ENCODE measurements at regions not wholly inside any gene's neighbourhood (a gene's known extent, or its start where the extent isn't known, plus 50 kb on each side); places are given as distances from the start of the nearest gene placed in this dataset.
"Not testable (repeated sequence)": the region's sequence is repeated elsewhere in the genome, so short reads cannot be mapped to it uniquely, and the experiment has no call there.

DNA sequence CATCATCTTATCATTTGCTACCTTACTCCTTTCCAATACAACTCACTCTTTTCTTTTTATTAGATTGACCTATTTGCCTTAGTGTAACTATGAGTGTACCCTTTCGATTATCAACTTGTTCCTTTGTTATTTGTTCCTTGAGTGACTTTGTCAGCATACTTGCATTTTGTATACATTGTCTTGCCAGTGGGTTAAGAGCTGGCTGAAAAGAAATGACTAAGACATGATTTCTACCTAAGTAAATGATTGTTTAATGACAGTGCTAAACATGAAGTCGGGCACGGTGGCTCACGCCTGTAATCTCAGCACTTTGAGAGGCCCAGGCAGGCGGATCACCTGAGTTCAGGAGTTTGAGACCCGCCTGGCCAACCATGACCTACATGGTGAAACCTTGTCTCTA is 1042.3 kb downstream of the TBL1XR1 start:
- no peak for DNase-seq

DNA sequence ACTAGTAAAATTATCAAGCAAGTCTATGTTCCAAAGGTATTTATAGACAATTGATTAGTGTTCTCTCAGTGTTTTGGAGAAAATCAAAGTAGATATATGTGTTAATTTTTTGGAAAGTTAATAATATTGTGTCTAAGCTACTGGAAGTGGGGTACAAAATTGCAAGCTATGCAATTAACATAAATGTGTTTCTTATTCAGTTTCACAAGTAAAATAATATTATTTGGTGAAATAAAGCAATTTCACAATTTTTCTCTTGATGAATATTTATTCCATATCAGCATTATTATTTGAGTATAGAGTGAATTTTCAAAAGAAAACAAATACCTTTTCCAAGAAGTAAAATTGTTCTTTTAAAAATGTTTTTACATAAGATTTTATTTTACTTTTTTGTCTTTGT is 1047.7 kb downstream of the TBL1XR1 start:
- no peak for DNase-seq

DNA sequence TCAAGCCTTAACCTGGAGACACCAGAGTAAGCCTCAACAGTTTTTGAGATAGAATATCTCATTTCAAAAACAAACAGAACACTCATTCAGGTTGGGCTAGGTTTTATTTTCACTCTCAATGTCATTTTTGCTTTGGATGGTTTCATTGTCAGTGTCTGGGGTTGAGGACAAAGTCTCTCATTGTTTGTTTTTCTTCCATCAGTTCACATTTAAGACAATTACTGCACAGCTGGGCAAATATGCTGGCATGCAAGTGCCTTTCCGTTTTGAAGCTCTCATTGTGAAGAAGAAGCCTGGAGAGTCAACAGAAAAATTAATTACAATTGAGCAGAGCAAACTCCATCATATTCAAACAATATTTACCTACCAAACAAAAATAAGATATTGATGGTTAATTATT is 1050.0 kb downstream of the TBL1XR1 start:
- no peak for DNase-seq

DNA sequence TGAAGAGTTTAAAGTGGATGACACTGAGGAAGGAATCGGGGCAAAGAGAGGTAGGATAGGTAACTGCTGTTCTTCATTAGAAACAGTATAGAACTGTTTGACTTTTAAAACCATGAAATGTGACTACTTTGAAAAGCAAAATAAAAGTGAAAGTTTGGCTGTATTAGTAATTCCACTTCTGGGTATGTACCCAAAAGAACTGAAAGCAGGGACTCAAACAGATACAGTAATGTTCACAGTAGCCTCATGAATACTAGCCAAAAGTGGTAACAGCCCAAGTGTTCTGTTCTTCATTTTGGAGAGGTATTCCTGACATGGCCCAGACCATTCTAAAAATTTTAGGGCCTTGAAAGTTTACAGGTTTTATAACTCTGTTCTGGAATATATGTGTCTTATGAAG is 1055.4 kb downstream of the TBL1XR1 start:
- DNase-seq = no peak

DNA sequence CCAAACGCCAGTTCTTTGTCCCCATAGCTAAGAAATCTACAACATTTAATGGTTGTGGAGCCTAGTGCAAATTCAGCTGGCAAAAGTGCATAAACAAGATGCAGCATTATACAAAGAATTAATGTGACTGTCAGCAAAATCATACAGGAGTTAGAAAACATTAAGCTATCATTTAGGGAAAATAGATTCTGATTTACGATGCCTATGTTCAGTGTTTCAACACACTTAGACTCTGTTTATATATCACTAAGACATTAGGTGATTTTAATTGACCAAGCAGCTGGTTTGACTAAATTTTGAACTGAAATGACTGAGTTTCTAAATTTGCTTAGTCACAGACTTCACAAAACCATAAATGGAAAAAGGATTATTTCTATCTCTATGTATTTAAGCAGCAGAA is 1076.8 kb downstream of the TBL1XR1 start:
- no peak for DNase-seq

DNA sequence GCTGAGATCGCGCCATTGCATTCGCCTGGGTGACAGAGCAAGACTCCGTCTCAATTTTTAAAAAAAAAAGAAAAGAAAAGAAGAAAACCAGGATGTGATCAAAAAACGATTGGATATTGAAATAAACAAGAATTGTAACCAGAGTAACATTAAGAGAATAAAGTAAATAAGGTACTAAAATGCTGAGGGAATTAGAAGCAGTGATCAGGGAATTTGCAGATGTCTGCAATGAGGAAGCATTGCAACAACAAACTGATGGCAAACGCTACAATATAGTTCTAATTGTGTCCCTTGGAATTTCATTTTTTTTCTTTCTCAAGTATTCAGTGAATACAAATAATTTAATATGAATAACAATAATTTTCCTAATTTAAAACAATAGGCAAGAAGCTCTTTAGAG is 1077.5 kb downstream of the TBL1XR1 start:
- DNase-seq = no peak

DNA sequence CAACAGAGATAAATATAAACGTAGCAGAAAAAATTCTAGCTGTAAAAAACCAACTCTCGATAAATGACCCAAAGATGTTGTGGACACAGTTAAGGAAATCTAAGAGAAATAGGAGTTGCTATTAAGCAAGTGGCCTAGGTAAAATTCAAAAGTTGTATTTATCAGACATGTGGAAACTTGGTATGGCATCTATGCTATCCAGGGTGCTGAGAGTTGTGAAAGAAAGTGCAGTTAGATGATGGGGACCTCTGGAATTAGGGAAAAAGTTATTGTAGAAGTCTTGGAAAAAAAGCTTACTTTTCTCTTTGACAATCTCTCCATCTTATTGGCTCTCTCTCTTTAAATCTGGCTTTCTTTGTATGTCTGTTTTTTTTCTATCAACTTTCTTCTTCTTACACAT is 1090.9 kb downstream of the TBL1XR1 start:
- peak; percentile 1 for DNase-seq

DNA sequence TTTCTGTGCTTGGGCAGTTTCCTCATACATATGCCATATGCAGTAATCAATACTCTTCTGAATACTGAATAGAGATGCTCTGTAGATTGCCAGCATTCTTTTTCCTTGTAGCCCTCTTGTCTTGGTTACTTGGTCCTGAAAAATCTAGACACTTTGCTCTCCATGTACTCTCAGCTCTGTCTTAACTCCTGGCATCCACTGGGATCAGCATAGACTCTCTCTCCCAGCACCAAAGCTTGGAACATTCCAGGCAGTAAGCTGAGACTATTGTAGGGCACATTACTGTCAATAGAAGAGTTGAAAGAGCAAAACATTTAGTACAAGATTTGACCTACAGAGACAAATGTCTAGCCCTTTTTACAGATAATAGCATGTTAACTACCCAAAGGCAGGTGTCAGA is 1100.3 kb downstream of the TBL1XR1 start:
- DNase-seq = no peak

DNA sequence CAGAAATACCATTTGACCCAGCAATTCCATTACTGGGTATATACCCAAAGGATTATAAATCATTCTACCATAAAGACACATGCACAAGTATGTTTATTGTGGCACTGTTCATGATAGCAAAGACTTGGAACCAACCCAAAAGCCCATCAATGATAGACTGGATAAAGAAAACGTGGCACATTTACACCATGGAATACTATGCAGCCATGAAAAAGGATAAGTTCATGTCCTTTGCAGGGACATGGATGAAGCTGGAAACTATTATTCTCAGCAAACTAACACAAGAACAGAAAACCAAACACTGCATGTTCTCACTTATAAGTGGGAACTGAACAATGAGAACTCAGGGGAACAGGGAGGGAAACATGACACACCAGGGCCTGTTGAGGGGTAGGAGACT is 1103.4 kb downstream of the TBL1XR1 start:
- DNase-seq = not testable (repeated sequence)

DNA sequence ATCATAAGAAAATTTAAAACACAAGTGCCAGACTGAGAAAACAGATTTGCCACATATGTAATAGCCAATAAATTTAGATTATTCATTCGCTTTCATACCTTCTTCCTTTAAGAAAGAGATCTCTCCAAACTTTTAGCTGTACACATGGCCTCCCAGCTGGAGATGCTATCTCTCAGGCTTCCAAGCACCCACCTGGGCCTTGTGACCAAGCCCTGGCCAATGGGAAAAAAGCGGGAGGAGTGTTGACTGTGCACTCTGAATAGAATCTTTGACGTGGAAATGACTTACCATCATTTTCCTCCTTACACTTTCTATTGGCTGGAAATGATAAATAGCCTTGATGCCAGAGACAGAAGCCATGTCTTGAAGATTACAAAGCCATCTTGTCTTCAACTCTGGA is 1106.6 kb downstream of the TBL1XR1 start:
- no peak for DNase-seq

DNA sequence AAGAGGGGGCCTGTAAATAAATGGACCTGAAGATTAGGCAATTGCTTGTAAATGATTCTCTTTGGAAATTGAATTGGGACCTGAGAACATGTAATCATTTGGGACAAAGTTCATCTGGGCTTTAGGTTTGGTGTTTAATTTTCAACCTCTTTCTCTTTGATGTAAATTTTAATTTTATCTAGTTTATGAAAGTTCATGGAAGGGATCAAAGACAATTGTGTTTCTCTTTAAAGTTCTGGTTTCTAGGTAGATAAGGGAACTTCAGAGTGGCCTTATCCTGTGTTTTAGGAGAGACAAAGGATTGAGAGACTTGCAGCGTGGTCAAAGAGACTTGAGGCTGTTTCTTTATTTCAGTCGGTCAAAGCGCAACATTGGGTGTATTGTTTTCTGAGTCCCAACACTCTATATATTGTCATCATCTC is 1108.3 kb downstream of the TBL1XR1 start:
- no peak for DNase-seq

DNA sequence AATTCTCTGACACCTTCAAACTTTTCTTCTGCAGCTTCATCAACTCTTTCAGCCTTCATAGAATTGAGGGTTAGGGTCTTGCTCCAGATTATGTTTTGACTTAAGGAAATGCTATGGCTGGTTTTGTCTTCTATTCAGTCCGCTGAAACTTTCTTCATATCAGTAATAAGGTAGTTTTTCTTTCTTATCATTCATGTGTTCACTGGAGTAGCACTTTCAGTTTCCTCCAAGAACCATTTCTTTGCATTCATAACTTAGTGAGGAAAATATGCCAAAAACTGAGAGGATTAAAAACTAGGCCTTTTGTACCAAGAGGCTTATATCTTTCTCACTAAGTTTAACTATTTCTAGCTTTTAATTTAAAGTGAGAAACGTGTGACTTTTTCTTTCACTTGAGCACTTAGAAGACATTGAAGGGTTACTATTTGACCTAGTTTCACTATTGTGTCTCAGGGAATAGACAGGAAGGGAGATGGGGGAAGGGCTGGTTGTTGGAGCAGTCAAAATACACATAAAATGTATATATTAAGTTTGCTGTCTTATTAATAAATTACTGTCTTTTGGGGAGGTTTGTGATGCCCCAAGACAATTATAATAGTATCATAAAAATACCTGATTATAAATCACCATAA is 1110.1 kb downstream of the TBL1XR1 start:
- DNase-seq = no peak

DNA sequence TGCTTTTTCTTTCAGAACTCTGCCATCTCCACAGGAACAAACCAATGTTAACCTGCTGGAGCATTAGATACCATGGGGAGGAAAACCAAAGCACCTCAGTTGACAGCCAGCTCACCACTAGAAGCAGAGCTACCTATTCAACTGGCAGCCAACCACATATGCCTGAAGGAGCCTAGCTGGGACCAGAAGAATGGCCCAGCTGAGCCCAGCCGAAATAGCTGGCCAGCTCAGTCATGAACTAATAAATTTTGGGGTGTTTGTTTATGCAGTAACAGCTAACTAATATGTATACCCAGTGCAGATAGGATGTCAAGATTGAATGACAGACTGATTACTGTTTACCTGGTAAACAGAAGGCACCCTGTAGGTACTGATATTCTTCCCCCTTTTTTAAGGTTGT is 1117.5 kb downstream of the TBL1XR1 start:
- no peak for DNase-seq

DNA sequence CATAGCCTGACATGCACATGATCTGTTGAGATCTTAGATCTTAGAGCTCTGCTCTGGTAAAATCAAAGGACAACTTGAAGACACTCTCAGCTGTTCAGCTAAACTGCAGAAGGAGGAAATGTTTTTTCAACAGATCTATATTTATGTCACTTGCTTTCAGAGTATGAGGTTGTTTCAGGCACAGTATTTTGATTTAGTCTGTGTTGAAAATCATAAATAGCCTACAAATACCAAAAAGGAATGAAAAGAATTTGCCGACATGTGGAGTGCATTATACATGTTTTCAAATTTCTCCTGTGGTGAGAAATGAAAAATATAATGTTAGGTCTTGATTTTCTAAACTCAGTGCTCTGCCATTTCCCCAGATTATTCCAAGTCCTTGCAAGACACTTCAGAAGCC is 1118.4 kb downstream of the TBL1XR1 start:
- DNase-seq = peak; percentile 75

DNA sequence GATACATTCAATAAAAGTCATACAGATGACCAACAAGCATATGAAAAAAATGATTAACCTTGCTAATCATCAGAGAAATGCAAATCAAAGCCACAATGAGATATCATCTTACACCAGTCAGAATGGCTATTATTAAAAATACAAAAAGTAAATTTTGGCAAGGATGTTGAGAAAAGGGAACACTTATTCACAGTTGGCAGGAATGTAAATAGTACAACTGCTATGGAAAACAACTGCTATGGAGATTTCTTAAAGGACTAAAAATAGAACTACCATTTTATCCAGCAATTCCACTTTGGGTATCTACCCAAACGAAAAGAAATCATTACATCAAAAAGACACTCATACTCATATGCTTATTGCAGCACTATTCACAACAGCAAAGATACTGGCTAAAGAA is 1121.8 kb downstream of the TBL1XR1 start:
- DNase-seq = no peak

DNA sequence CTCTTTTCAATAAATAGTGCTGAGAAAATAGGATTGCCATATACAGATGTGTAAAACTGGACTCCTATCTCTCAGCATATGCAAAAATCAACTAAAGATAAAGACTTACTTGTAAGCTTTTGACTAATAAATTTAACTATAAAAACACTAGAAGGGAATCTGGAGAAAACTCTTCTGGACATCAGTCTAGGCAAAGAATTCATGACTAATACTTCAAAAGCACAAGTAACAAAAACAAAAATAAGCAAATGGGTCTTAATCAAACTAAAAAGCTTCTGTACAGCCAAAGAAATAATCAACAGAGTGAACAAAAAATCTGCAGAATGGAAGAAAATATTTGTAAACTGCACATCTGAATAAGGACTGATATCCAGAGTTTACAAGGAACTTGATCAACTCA is 1122.2 kb downstream of the TBL1XR1 start:
- DNase-seq = no peak

DNA sequence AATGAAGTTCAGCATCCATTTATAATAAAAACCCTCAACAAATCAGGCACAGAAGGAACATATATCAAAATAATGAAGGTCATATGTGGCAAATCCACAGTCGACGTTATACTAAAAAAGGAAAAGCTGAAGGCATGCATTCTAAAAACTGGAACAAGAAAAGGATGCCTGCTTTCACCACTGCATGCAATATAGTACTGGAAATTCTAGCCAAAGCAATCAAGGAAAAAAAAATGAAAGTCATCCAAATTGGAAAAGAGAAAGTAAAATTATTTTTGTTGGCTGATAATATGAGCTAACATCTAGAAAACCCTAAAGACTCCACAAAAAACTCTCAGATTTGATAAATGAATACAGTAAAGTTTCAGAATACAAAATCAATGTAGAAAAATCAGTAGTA is 1123.2 kb downstream of the TBL1XR1 start:
- peak; percentile 8 for DNase-seq

DNA sequence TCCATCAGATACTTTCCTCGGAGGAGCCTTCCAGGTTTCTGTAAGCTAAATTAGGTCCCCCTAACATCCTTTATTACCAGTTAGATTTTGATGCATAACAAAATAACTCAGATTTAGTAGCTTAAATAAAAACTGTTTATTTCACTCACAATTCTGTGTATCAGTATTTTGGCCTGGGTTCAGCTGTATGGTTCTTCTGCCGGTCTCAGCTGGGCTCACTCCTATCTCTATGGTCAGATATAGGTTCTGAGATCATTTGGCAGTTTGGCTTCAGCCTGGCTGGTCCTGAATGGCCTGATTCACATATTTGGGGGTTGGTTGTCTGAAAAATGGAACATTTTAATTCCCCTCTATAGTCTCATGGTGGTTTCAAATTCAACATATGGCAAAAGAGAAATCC is 1125.3 kb downstream of the TBL1XR1 start:
- no peak for DNase-seq

DNA sequence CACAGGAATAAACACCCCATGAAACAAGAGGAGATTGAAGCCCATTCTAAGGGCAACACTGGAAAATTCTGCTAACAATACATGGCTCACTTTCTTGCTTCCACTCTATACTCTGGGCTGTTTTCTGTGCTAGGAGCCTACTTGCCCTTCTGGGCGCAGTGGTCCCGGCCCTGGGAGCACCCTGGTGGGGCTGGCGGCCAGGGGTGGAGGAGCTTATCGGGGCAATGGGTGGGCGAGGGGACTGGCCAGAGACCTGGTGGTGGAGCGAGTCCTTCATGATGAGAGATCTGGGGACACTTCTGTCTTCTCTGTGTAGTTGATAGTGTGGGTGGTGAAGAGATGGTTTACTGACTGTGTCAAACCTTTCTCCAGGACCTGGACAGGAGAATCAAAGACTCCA is 1128.5 kb downstream of the TBL1XR1 start:
- DNase-seq = no peak

DNA sequence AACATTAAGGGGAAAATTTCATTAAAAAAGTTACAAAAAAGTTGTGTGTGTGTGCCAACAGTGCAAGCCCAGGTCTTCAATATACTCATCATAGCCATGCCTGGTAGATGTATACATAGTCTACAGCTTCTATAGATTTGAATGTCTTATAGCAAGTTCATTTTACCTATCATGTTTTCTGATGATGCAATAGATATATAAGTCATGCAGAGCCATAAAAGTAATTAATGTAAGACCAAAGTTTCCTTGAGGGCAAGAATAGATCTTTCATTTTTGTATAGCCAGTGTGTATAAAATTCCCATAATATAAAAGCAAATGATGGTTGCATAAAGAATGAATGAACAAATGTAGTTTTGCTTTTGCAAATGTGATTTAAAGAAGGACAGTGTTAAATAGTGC is 1138.4 kb downstream of the TBL1XR1 start:
- no peak for DNase-seq

DNA sequence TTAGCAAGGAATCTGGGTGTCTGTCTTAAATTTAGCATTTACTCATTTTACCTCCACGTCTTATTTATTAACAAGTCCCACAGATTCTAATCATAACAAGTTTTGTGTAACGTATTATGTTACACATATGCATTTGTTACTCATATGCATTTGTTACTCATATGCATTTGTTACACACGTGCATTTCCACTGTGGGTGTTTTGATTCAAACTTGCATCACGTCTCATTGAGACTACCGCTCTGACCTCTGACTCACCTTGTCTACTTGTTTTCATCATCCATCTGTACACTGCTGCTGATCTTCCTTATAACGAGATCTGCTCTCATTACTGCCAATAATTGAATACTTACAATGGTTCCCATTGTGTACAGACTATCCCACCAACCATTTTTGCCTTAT is 1141.4 kb downstream of the TBL1XR1 start:
- peak; percentile 26 for DNase-seq

DNA sequence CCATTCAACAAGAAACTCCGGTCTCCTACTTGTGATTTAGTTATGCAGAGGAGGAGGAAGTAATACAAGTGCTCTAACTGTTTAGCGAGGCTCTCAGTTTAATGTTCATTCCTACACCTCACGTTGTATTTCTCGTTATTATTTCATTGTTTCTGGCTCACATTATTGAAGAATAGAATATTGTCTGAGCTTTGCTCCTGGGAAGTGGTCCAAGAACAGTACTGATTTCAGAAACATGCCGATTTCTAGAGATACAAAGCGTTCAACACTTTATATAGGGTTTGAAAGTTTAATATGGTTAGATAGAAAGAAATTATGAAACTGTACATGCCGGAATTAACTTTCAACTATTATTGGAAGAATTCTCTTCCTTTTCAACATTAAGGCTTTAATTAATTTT is 1145.5 kb downstream of the TBL1XR1 start:
- DNase-seq = no peak

DNA sequence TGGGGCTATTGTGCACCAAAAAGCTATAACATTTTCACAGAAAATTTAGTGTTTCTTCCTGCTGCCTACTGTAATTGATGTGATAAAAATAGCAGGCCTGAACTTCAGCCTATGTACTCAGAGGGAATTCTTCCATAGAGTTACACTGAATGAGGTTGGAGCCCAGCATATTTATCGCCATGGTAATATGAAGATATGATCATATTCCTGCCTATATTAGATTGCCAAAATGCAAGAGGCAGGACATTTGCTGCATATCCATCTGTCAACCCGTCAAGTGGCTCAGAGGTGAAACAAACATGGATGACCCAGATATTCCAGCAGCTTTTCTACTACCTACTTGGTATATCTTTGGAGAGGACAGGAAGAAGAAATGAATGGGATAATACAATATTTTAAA is 1150.6 kb downstream of the TBL1XR1 start:
- DNase-seq = no peak

DNA sequence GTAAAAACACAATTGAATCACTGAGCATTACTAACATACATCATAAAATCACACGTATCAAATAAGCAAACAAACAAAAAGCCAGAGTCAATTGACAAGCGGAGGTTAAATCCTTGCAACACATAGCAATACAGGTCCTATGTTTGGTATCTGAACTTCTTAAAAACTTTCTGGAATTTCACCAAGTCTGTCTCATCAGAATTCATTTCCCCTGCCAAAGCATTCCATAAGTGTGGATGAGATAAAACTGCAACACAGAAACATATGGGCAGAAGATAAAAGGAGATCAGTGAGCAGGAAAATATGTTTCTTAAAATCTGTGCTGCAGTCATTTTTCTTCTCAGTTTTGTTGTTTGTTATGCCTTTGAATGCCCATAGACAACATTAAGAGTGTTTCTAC is 1155.5 kb downstream of the TBL1XR1 start:
- DNase-seq = peak; percentile 71

DNA sequence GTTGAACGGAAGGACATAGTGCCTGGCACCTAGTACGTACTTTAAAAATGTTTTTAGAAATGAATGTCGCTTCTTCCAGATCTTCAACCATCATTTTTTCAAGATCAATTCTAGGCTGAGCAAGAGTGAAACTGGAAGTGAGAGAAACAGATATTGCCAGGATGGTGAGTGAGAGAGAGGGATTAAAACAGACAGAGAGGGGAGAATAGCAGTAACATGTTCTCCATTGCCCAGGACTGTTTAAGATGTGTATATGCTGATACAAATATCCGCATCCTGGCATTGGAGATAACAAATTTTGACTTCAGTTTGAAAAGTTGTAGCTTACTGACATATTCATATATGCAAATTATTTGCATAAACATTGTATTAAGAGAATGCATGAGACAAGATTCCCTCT is 1156.1 kb downstream of the TBL1XR1 start:
- no peak for DNase-seq

DNA sequence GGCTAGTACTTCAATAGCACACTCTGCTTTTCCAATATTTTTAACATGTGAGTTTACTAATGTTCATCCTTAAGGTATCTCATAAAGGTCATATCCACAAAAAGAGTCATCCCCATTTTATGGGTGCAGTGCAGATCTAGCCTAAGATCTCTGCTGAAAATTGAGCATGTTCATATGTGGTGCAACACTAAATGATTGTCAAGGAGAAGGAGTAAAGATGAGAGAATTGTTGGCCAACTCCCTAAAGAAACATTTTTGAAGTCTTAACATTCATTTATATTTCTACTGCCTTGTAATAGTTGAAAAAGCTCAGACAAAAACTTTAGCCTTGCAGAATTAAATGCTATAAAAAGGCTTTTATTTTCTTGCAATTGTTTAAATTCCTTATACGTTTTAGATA is 1159.6 kb downstream of the TBL1XR1 start:
- no peak for DNase-seq
